Skeletal muscle satellite cell (primary cell): ENCODE measurements at regions not wholly inside any gene's neighbourhood (a gene's known extent, or its start where the extent isn't known, plus 50 kb on each side); places are given as distances from the start of the nearest gene placed in this dataset.

ENCODE experiments used
- H3K27me3 ChIP-seq: 2 replicates; pipeline ENCODE4 v1.7.0; 2013; ENCODE audit warnings: low read length; ENCODE audit not compliant: control insufficient read depth, insufficient read depth
- H3K36me3 ChIP-seq: 2 replicates; pipeline ENCODE4 v1.7.0; 2013; ENCODE audit warnings: mild to moderate bottlenecking, control low read depth, low read length; ENCODE audit not compliant: insufficient read depth
- H3K4me1 ChIP-seq: 2 replicates; pipeline ENCODE4 v1.7.0; 2013; ENCODE audit warnings: low read length; ENCODE audit not compliant: control insufficient read depth, insufficient read depth
- H3K4me2 ChIP-seq: 2 replicates; pipeline ENCODE4 v1.7.0; 2013; ENCODE audit warnings: mild to moderate bottlenecking, low read length
- H3K4me3 ChIP-seq: 2 replicates; pipeline ENCODE4 v1.7.0; 2013; ENCODE audit warnings: low read length
- H3K9ac ChIP-seq: 2 replicates; pipeline ENCODE4 v1.7.0; 2013; ENCODE audit warnings: mild to moderate bottlenecking, low read depth, low read length, moderate library complexity
- H3K9me3 ChIP-seq: replicated peaks from 2 replicates; pipeline ENCODE4 v1.7.0; 2013; ENCODE audit warnings: mild to moderate bottlenecking, control low read depth, low read length

GRCh38 chr5:4048398-4048797 lies 452.8 kb downstream of the IRX1 start:
- Histone ChIP-seq H3K9me3 (peaks cover 9% of the 10 kb centered on the region), H3K27me3 (no peaks in the 10 kb centered on the region), H3K9ac (no peak overlapping the region), H3K4me1 (no peaks in the 10 kb centered on the region), H3K4me3 (no peak overlapping the region), H3K36me3 (no peaks in the 10 kb centered on the region), H3K4me2 (no peak overlapping the region)

DNA sequence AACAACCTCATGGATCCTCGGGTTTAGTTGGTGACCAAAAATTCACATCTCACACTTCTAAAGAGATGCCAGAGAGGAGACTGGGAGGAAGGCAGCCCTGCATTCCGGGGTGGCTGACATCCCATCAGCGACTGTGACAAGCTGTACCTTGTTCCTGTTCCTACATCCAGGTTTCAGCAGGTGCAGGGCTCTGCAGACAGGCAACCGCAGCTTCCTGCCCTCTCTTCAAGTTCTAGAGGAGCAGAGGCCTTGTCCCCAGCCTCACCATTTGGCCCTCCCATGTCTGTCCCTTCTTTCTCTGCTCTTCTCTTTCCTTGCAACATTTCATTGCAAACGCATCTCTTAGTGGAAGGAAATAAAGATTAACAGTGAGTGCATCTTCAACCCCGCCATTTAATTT lies 454.6 kb downstream of the IRX1 start:
- Histone ChIP-seq H3K4me3 (no peak overlapping the region), H3K4me1 (no peaks in the 10 kb centered on the region), H3K27me3 (no peaks in the 10 kb centered on the region), H3K9me3 (peaks cover 7% of the 10 kb centered on the region), H3K4me2 (no peak overlapping the region), H3K9ac (no peak overlapping the region), H3K36me3 (no peaks in the 10 kb centered on the region)

DNA sequence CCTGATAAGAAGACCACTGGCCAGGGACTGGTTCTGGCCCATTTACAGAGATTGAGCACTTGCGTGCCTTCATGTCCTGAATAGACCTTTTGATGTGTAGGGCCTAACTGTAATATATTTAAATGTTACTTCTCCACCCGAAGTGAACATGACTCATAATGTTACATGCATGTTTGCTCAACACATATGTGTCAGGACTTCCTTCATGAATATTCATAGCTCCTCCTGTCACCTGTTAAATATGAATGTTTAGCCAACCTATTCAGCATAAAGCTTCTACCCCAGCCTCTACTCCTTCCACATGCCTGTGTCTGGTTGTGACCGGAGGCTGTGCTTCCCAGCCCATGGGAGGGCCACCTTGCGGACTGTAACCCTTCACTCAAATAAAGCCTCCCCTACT lies 457.5 kb downstream of the IRX1 start:
- Histone ChIP-seq H3K4me1 (no peaks in the 10 kb centered on the region), H3K9me3 (peaks cover 5% of the 10 kb centered on the region), H3K27me3 (no peaks in the 10 kb centered on the region), H3K36me3 (no peaks in the 10 kb centered on the region), H3K4me3 (no peak overlapping the region), H3K9ac (no peak overlapping the region), H3K4me2 (no peak overlapping the region)

- Histone ChIP-seq H3K36me3 (no peaks in the 10 kb centered on the region), H3K9me3 (peaks cover 2% of the 10 kb centered on the region), H3K4me3 (no peak overlapping the region), H3K27me3 (no peaks in the 10 kb centered on the region), H3K9ac (no peak overlapping the region), H3K4me1 (no peaks in the 10 kb centered on the region), H3K4me2 (no peak overlapping the region)
These were observed 458.5 kb downstream of the IRX1 start for GRCh38 chr5:4054092-4054491.

- no peaks in the 10 kb centered on the region for H3K36me3 ChIP-seq
- H3K27me3 ChIP-seq = no peaks in the 10 kb centered on the region
- no peak overlapping the region for H3K4me2 ChIP-seq
- H3K4me3 ChIP-seq = no peak overlapping the region
- H3K9me3 ChIP-seq = peaks cover 11% of the 10 kb centered on the region
- H3K9ac ChIP-seq = no peak overlapping the region
- H3K4me1 ChIP-seq = no peaks in the 10 kb centered on the region
These were observed 463.3 kb downstream of the IRX1 start for GRCh38 chr5:4058899-4059298.

GRCh38 chr5:4065472-4066320 lies 470.1 kb downstream of the IRX1 start:
- Histone ChIP-seq H3K9ac (no peak overlapping the region), H3K27me3 (no peaks in the 10 kb centered on the region), H3K4me3 (no peak overlapping the region), H3K36me3 (no peaks in the 10 kb centered on the region), H3K4me2 (no peak overlapping the region), H3K9me3 (peaks cover 16% of the 10 kb centered on the region), H3K4me1 (no peaks in the 10 kb centered on the region)

- Histone ChIP-seq H3K9me3 (peaks cover 21% of the 10 kb centered on the region), H3K27me3 (no peaks in the 10 kb centered on the region), H3K9ac (no peak overlapping the region), H3K4me1 (no peaks in the 10 kb centered on the region), H3K36me3 (no peaks in the 10 kb centered on the region), H3K4me3 (no peak overlapping the region), H3K4me2 (no peak overlapping the region)
These were observed 472.5 kb downstream of the IRX1 start for GRCh38 chr5:4068171-4068570.

GRCh38 chr5:4078544-4078943 lies 482.9 kb downstream of the IRX1 start:
- Histone ChIP-seq H3K9me3 (peaks cover 11% of the 10 kb centered on the region), H3K27me3 (no peaks in the 10 kb centered on the region), H3K4me1 (no peaks in the 10 kb centered on the region), H3K9ac (no peak overlapping the region), H3K4me3 (no peak overlapping the region), H3K4me2 (no peak overlapping the region), H3K36me3 (no peaks in the 10 kb centered on the region)

- peaks cover 12% of the 10 kb centered on the region for H3K9me3 ChIP-seq
- no peak overlapping the region for H3K4me2 ChIP-seq
- H3K4me1 ChIP-seq = no peaks in the 10 kb centered on the region
- H3K4me3 ChIP-seq = no peak overlapping the region
- no peak overlapping the region for H3K9ac ChIP-seq
- no peaks in the 10 kb centered on the region for H3K27me3 ChIP-seq
- H3K36me3 ChIP-seq = no peaks in the 10 kb centered on the region
These were observed 484.2 kb downstream of the IRX1 start for GRCh38 chr5:4079831-4080230.

DNA sequence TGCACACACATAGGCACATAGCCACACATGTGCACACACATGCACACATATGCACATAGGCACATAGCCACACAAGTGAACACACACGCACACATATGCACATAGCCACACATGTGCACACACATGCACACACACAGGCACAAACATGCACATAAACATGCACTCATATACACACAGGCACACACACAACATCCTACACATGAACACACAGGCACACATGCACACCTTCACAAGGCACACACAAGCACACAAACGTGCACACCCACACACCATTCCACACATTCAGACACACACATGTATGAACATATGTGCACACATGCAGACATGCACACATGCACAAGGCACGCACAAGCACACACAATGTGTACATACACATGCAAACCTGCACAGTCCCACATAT lies 484.7 kb downstream of the IRX1 start:
- no peak overlapping the region for H3K4me3 ChIP-seq

GRCh38 chr5:4081059-4081458 lies 485.4 kb downstream of the IRX1 start:
- Histone ChIP-seq H3K4me1 (no peaks in the 10 kb centered on the region), H3K27me3 (no peaks in the 10 kb centered on the region), H3K4me3 (no peak overlapping the region), H3K9me3 (peaks cover 19% of the 10 kb centered on the region), H3K36me3 (no peaks in the 10 kb centered on the region), H3K4me2 (no peak overlapping the region), H3K9ac (no peak overlapping the region)

More for the DNA sequence above, 484.7 kb downstream of the IRX1 start:
- no peaks in the 10 kb centered on the region for H3K4me1 ChIP-seq
- peaks cover 16% of the 10 kb centered on the region for H3K9me3 ChIP-seq
- no peak overlapping the region for H3K4me2 ChIP-seq
- H3K9ac ChIP-seq = no peak overlapping the region
- H3K27me3 ChIP-seq = no peaks in the 10 kb centered on the region
- H3K36me3 ChIP-seq = no peaks in the 10 kb centered on the region

GRCh38 chr5:4081466-4081865 lies 485.8 kb downstream of the IRX1 start:
- H3K9ac ChIP-seq = no peak overlapping the region
- H3K9me3 ChIP-seq = peaks cover 23% of the 10 kb centered on the region
- no peak overlapping the region for H3K4me2 ChIP-seq
- no peaks in the 10 kb centered on the region for H3K4me1 ChIP-seq
- no peaks in the 10 kb centered on the region for H3K36me3 ChIP-seq
- no peak overlapping the region for H3K4me3 ChIP-seq
- H3K27me3 ChIP-seq = no peaks in the 10 kb centered on the region
